ENCODE measurements at regions not wholly inside any gene's neighbourhood (a gene's known extent, or its start where the extent isn't known, plus 50 kb on each side); places are given as distances from the start of the nearest gene placed in this dataset.

DNA sequence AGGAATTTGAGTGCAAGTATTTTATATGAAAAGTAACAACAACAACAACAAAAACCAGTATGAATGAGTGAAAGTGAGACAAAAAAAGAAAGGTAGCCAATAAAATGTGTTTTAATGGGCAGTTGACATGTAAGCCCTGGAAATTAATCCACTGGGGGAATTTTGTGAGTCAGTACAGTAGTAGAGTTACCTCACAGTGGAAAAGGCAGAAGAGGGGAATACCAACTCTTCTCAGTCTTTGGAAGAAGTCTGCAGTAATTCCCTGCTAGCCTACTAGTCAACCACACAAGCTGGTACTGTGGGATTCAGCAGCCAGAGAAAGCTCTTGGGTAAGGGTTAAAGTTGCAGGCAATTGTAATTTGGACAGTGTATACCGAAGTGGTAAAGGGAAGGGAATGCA, 76.3 kb upstream of the IL15 start:
- no peak for TF ChIP-seq BRCA1 (IDR thresholded peaks at IDR 0.05; ENCODE audit: low read depth, low read length)
- TF ChIP-seq, protein P1, sequence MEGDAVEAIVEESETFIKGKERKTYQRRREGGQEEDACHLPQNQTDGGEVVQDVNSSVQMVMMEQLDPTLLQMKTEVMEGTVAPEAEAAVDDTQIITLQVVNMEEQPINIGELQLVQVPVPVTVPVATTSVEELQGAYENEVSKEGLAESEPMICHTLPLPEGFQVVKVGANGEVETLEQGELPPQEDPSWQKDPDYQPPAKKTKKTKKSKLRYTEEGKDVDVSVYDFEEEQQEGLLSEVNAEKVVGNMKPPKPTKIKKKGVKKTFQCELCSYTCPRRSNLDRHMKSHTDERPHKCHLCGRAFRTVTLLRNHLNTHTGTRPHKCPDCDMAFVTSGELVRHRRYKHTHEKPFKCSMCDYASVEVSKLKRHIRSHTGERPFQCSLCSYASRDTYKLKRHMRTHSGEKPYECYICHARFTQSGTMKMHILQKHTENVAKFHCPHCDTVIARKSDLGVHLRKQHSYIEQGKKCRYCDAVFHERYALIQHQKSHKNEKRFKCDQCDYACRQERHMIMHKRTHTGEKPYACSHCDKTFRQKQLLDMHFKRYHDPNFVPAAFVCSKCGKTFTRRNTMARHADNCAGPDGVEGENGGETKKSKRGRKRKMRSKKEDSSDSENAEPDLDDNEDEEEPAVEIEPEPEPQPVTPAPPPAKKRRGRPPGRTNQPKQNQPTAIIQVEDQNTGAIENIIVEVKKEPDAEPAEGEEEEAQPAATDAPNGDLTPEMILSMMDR (IDR thresholded peaks at IDR 0.05; ENCODE audit: control extremely low read depth in 1 of 3, insufficient read depth in 1 of 3, low read depth in 1 of 3, low read length in 3 of 3), result no peak
- TF ChIP-seq, protein P2, sequence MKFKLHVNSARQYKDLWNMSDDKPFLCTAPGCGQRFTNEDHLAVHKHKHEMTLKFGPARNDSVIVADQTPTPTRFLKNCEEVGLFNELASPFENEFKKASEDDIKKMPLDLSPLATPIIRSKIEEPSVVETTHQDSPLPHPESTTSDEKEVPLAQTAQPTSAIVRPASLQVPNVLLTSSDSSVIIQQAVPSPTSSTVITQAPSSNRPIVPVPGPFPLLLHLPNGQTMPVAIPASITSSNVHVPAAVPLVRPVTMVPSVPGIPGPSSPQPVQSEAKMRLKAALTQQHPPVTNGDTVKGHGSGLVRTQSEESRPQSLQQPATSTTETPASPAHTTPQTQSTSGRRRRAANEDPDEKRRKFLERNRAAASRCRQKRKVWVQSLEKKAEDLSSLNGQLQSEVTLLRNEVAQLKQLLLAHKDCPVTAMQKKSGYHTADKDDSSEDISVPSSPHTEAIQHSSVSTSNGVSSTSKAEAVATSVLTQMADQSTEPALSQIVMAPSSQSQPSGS (IDR thresholded peaks at IDR 0.05; ENCODE audit: low read length), result no peak
- TF ChIP-seq GTF2F1 (IDR thresholded peaks at IDR 0.05; ENCODE audit: borderline replicate concordance, low read depth, low read length), result no peak
- no peak for TF ChIP-seq POU5F1 (IDR thresholded peaks at IDR 0.05; ENCODE audit: low read depth, low read length)
- no peak for TF ChIP-seq EP300 (IDR thresholded peaks at IDR 0.05; ENCODE audit: borderline replicate concordance in 1 of 2, low read depth in 2 of 2, low read length in 2 of 2)
- TF ChIP-seq EZH2 (IDR thresholded peaks at IDR 0.05; ENCODE audit: low read depth, low read length, severe bottlenecking), result no peak
- TF ChIP-seq, protein P3, sequence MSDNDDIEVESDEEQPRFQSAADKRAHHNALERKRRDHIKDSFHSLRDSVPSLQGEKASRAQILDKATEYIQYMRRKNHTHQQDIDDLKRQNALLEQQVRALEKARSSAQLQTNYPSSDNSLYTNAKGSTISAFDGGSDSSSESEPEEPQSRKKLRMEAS (IDR thresholded peaks at IDR 0.05), result no peak
- TF ChIP-seq, protein P4, sequence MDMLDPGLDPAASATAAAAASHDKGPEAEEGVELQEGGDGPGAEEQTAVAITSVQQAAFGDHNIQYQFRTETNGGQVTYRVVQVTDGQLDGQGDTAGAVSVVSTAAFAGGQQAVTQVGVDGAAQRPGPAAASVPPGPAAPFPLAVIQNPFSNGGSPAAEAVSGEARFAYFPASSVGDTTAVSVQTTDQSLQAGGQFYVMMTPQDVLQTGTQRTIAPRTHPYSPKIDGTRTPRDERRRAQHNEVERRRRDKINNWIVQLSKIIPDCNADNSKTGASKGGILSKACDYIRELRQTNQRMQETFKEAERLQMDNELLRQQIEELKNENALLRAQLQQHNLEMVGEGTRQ (IDR thresholded peaks at IDR 0.05; ENCODE audit: low read length), result no peak
- TF ChIP-seq CREB1 (IDR thresholded peaks at IDR 0.05), result no peak
- no peak for TF ChIP-seq CHD2 (IDR thresholded peaks at IDR 0.05; ENCODE audit: low read length)
- TF ChIP-seq RBBP5 (IDR thresholded peaks at IDR 0.05; ENCODE audit: borderline replicate concordance, low read depth, low read length), result no peak
- no peak for TF ChIP-seq TCF12 (IDR thresholded peaks at IDR 0.05; ENCODE audit: low read depth, low read length)
- no peak for TF ChIP-seq POLR2A (IDR thresholded peaks at IDR 0.05; ENCODE audit: control extremely low read depth in 1 of 2, low read depth in 2 of 2, low read length in 2 of 2)

All from H1 (cell line).